Trophoblast cell (in vitro differentiated cells and primary cell): ENCODE measurements at regions not wholly inside any gene's neighbourhood (a gene's known extent, or its start where the extent isn't known, plus 50 kb on each side); places are given as distances from the start of the nearest gene placed in this dataset.

ENCODE experiments used
- DNase-seq, 2 donors: peaks; one replicate each; pipeline ENCODE4 v3.0.0-alpha.2; 2016
- H2AFZ ChIP-seq: 2 replicates; pipeline ENCODE4 v1.6.1; 2013; ENCODE audit warnings: low read length, moderate library complexity, mild to moderate bottlenecking; ENCODE audit not compliant: insufficient read depth, poor library complexity
- H2AK5ac ChIP-seq: 2 replicates; pipeline ENCODE4 v1.6.1; 2013; ENCODE audit warnings: mild to moderate bottlenecking, low read length
- H2BK120ac ChIP-seq: 2 replicates; pipeline ENCODE4 v1.6.1; 2013; ENCODE audit warnings: low read length, mild to moderate bottlenecking, moderate library complexity; ENCODE audit not compliant: insufficient read depth, poor library complexity
- H2BK12ac ChIP-seq: 2 replicates; pipeline ENCODE4 v1.6.1; 2013; ENCODE audit warnings: mild to moderate bottlenecking, low read length, moderate library complexity
- H2BK5ac ChIP-seq: 2 replicates; pipeline ENCODE4 v1.6.1; 2013; ENCODE audit warnings: low read length, low read depth, moderate library complexity, mild to moderate bottlenecking; ENCODE audit not compliant: poor library complexity
- H3K14ac ChIP-seq: 2 replicates; pipeline ENCODE4 v1.6.1; 2013; ENCODE audit warnings: mild to moderate bottlenecking, low read length
- H3K18ac ChIP-seq: 2 replicates; pipeline ENCODE4 v1.6.1; 2013; ENCODE audit warnings: mild to moderate bottlenecking, low read length
- H3K23ac ChIP-seq: 2 replicates; pipeline ENCODE4 v1.6.1; 2013; ENCODE audit warnings: low read length
- H3K27ac ChIP-seq: 2 replicates; pipeline ENCODE4 v1.5.1; 2013; ENCODE audit warnings: low read depth, mild to moderate bottlenecking, inconsistent platforms, low read length, moderate library complexity
- H3K27me3 ChIP-seq: 2 replicates; pipeline ENCODE4 v1.6.1; 2013; ENCODE audit warnings: inconsistent platforms, mild to moderate bottlenecking, low read length, moderate library complexity; ENCODE audit not compliant: insufficient read depth
- H3K36me3 ChIP-seq, 2 experiments: 1 replicate in 1 of 2; 2 replicates in 1 of 2; pipeline ENCODE4 v1.6.1; 2013; ENCODE audit warnings: low read length in 2 of 2, mild to moderate bottlenecking in 2 of 2, moderate library complexity in 1 of 2; ENCODE audit not compliant: insufficient read depth in 2 of 2, control insufficient read depth in 1 of 2
- H3K4ac ChIP-seq: 2 replicates; pipeline ENCODE4 v1.6.1; 2013; ENCODE audit warnings: low read depth, mild to moderate bottlenecking, low read length, moderate library complexity
- H3K4me1 ChIP-seq, 2 experiments: 1 replicate in 1 of 2; 2 replicates in 1 of 2; pipeline ENCODE4 v1.6.1; 2013; ENCODE audit warnings: low read length in 2 of 2, mild to moderate bottlenecking in 2 of 2, moderate library complexity in 1 of 2; ENCODE audit not compliant: insufficient read depth in 2 of 2, control insufficient read depth in 1 of 2
- H3K4me2 ChIP-seq: 2 replicates; pipeline ENCODE4 v1.6.1; 2013; ENCODE audit warnings: inconsistent platforms, mild to moderate bottlenecking, low read length, moderate library complexity
- H3K4me3 ChIP-seq: 2 replicates; pipeline ENCODE4 v1.5.1; 2013; ENCODE audit warnings: mild to moderate bottlenecking, low read depth, low read length, inconsistent platforms
- H3K79me1 ChIP-seq: one replicate; pipeline ENCODE4 v1.6.1; 2013; ENCODE audit warnings: low read length
- H3K79me2 ChIP-seq: 2 replicates; pipeline ENCODE4 v1.6.1; 2013; ENCODE audit warnings: low read length, mild to moderate bottlenecking; ENCODE audit not compliant: control insufficient read depth, insufficient read depth, poor library complexity
- H3K9ac ChIP-seq: 2 replicates; pipeline ENCODE4 v1.6.1; 2013; ENCODE audit warnings: mild to moderate bottlenecking, low read length
- H3K9me3 ChIP-seq: 2 replicates; pipeline ENCODE4 v1.6.1; 2013; ENCODE audit warnings: low read depth, mild to moderate bottlenecking, control low read depth, inconsistent platforms, low read length; ENCODE audit not compliant: insufficient read depth
- H4K12ac ChIP-seq: 2 replicates; pipeline ENCODE4 v1.6.1; 2013; ENCODE audit warnings: low read depth, mild to moderate bottlenecking, low read length, moderate library complexity
- H4K8ac ChIP-seq: 2 replicates; pipeline ENCODE4 v1.6.1; 2013; ENCODE audit warnings: low read depth, mild to moderate bottlenecking, low read length, moderate library complexity
- H4K91ac ChIP-seq: one replicate; pipeline ENCODE4 v1.6.1; 2013; ENCODE audit warnings: low read depth, mild to moderate bottlenecking, low read length, moderate library complexity
- WGBS: extraction: QIAGEN DNeasy Blood & Tissue Kit; methylation state at CpG from one replicate; pipeline ENCODE4 v1.1.7; 2013; ENCODE audit warnings: missing lambda C conversion rate; ENCODE audit not compliant: insufficient read length, insufficient coverage; ENCODE audit errors: extremely low coverage; 5-methylcytosine and 5-hydroxymethylcytosine counted together

DNA sequence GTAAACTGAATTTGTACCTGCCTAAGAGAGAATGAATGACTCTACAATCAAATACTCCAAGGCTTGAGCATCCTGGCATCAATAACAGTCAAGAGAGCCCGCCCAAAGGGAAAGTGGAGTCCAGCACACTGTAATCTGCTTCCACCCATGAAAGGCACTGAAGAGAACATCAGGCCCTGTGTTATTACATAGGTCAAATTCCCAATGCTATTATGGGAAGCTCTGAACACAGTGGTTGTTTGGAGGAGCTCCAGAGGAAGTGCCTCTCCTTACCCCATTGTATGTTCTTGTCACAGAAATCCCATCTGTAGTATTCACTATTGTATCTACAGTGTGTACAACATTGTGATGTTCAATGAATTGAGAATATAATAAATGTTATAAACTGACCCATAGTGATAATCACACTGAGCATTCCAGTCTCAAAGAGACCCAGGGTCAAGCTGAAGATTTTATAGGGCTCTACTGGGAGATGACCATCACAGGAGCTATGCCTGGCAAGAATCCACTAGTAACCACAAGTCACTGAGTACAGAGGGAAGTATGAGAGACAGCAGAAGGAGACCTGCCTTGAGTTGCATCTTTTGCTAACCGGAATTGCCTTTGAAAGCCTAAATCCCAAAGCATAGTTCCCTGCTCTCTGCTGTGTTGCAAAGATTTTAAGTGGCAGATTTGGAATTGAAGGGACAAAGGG, 446.7 kb downstream of the GJA1 start:
- Histone ChIP-seq H3K79me1 (no peaks in the 10 kb centered on the region), H3K4me1 (no peaks in the 10 kb centered on the region), H3K79me2 (no peaks in the 10 kb centered on the region), H3K18ac (no peak overlapping the region), H3K23ac (no peak overlapping the region), H4K91ac (no peak overlapping the region), H2BK5ac (no peak overlapping the region), H2BK12ac (no peak overlapping the region), H2AFZ (no peak overlapping the region), H3K27ac (no peak overlapping the region), H3K4me3 (no peak overlapping the region), H3K4me2 (no peak overlapping the region), H3K4ac (no peak overlapping the region), H4K8ac (no peak overlapping the region), H3K36me3 (no peaks in the 10 kb centered on the region), H2AK5ac (no peak overlapping the region), H3K27me3 (no peaks in the 10 kb centered on the region), H3K14ac (no peak overlapping the region), H3K9ac (no peak overlapping the region), H2BK120ac (no peak overlapping the region), H3K9me3 (no peaks in the 10 kb centered on the region), H4K12ac (no peak overlapping the region)
- DNase-seq, result no peak
- WGBS, result no CpG with 5 or more reads among the region's 2 CpGs

GRCh38 chr6:121884091-121884490, 448.6 kb downstream of the GJA1 start:
- Histone ChIP-seq H2AFZ (no peak overlapping the region), H3K14ac (no peak overlapping the region), H2BK120ac (no peak overlapping the region), H3K23ac (no peak overlapping the region), H3K79me1 (no peaks in the 10 kb centered on the region), H4K12ac (no peak overlapping the region), H3K27ac (no peak overlapping the region), H2AK5ac (no peak overlapping the region), H2BK12ac (no peak overlapping the region), H3K4me1 (no peaks in the 10 kb centered on the region), H4K8ac (no peak overlapping the region), H3K79me2 (no peaks in the 10 kb centered on the region), H3K4me2 (no peak overlapping the region), H4K91ac (no peak overlapping the region), H3K9ac (no peak overlapping the region), H2BK5ac (no peak overlapping the region), H3K9me3 (no peaks in the 10 kb centered on the region), H3K27me3 (no peaks in the 10 kb centered on the region), H3K4ac (no peak overlapping the region), H3K4me3 (no peak overlapping the region), H3K18ac (no peak overlapping the region), H3K36me3 (no peaks in the 10 kb centered on the region)
- no peak for DNase-seq
- no CpG with 5 or more reads among the region's 4 CpGs for WGBS

- H3K27me3 ChIP-seq, result no peaks in the 10 kb centered on the region
- H3K9ac ChIP-seq, result no peak overlapping the region
- no peaks in the 10 kb centered on the region for H3K79me1 ChIP-seq
- no peaks in the 10 kb centered on the region for H3K9me3 ChIP-seq
- H4K8ac ChIP-seq, result no peak overlapping the region
- no peak overlapping the region for H2AFZ ChIP-seq
- H2BK12ac ChIP-seq, result no peak overlapping the region
- no peak overlapping the region for H3K4me2 ChIP-seq
- H3K79me2 ChIP-seq, result no peaks in the 10 kb centered on the region
- WGBS, result no CpG with 5 or more reads among the region's 1 CpG
- H4K12ac ChIP-seq, result no peak overlapping the region
- no peak overlapping the region for H3K23ac ChIP-seq
- H2BK120ac ChIP-seq, result no peak overlapping the region
- H3K4me1 ChIP-seq, result no peaks in the 10 kb centered on the region
- no peak overlapping the region for H4K91ac ChIP-seq
- no peak overlapping the region for H3K14ac ChIP-seq
- no peak overlapping the region for H3K4ac ChIP-seq
- H3K36me3 ChIP-seq, result no peaks in the 10 kb centered on the region
- peak in 1 of 2 donors; percentile 24 for DNase-seq
- H3K27ac ChIP-seq, result no peak overlapping the region
- H3K18ac ChIP-seq, result no peak overlapping the region
- H2BK5ac ChIP-seq, result no peak overlapping the region
- H2AK5ac ChIP-seq, result no peak overlapping the region
- H3K4me3 ChIP-seq, result no peak overlapping the region
These were observed 449.2 kb downstream of the GJA1 start for GRCh38 chr6:121884620-121885019.

GRCh38 chr6:121885399-121886152, 450.1 kb downstream of the GJA1 start:
- no peaks in the 10 kb centered on the region for H3K27me3 ChIP-seq
- H2BK12ac ChIP-seq, result no peak overlapping the region
- H2BK120ac ChIP-seq, result no peak overlapping the region
- H4K8ac ChIP-seq, result no peak overlapping the region
- H4K91ac ChIP-seq, result no peak overlapping the region
- H3K9ac ChIP-seq, result no peak overlapping the region
- no peak overlapping the region for H2AK5ac ChIP-seq
- H3K4me3 ChIP-seq, result no peak overlapping the region
- H3K27ac ChIP-seq, result no peak overlapping the region
- no peak overlapping the region for H2BK5ac ChIP-seq
- peaks cover 0 to 3% of the 10 kb centered on the region in 2 experiments for H3K4me1 ChIP-seq
- H3K18ac ChIP-seq, result no peak overlapping the region
- DNase-seq, result no peak
- H3K4ac ChIP-seq, result no peak overlapping the region
- H3K79me2 ChIP-seq, result no peaks in the 10 kb centered on the region
- no CpG with 5 or more reads among the region's 3 CpGs for WGBS
- no peak overlapping the region for H3K23ac ChIP-seq
- no peaks in the 10 kb centered on the region for H3K79me1 ChIP-seq
- no peaks in the 10 kb centered on the region for H3K9me3 ChIP-seq
- no peak overlapping the region for H4K12ac ChIP-seq
- H2AFZ ChIP-seq, result no peak overlapping the region
- H3K36me3 ChIP-seq, result no peaks in the 10 kb centered on the region
- H3K14ac ChIP-seq, result no peak overlapping the region
- H3K4me2 ChIP-seq, result no peak overlapping the region
